K562 (cell line): ENCODE measurements at regions not wholly inside any gene's neighbourhood (a gene's known extent, or its start where the extent isn't known, plus 50 kb on each side); places are given as distances from the start of the nearest gene placed in this dataset.

ENCODE experiments used
- DMBX1 ChIP-seq: fragments of 250-450 bp; sonication (Bioruptor Pico); IDR thresholded peaks from 2 replicates; pipeline ENCODE4 v1.8.0; 2022; ENCODE audit warnings: inconsistent platforms, mild to moderate bottlenecking, moderate library complexity, borderline replicate concordance
- GATA2 ChIP-seq: sonication (generic); formaldehyde crosslinking; IDR thresholded peaks from 2 replicates; pipeline ENCODE4 v1.4.0; 2020; ENCODE audit warnings: mild to moderate bottlenecking, missing genetic modification reagents
- NBN ChIP-seq: fragments of 450-650 bp; IDR thresholded peaks from 2 replicates; pipeline ENCODE4 v1.6.1; 2016; ENCODE audit warnings: low read depth, mild to moderate bottlenecking
- NCOA1 ChIP-seq: fragments of 450-650 bp; IDR thresholded peaks from 2 replicates; pipeline ENCODE4 v1.6.1; 2016; ENCODE audit warnings: low read depth
- RBM39 ChIP-seq: fragments of 200-400 bp; formaldehyde crosslinking; optimal IDR thresholded peaks from 2 replicates; pipeline ENCODE3; 2018; ENCODE audit warnings: low read depth, low read length
- ZNF586 ChIP-seq: fragments of 450-650 bp; formaldehyde crosslinking; conservative IDR thresholded peaks from 2 replicates; pipeline ENCODE4 v1.4.0; 2020; ENCODE audit warnings: mild to moderate bottlenecking, moderate library complexity
- TF ChIP-seq, protein P1 (sequence below): fragments of 450-650 bp; IDR thresholded peaks from 2 replicates; pipeline ENCODE4 v1.6.1; 2017; ENCODE audit warnings: antibody characterized with exemption, mild to moderate bottlenecking
- TF ChIP-seq, protein P2 (sequence below): fragments of 250-450 bp; sonication (Bioruptor Pico); IDR thresholded peaks from 2 replicates; pipeline ENCODE4 v1.4.0; 2020; ENCODE audit warnings: mild to moderate bottlenecking, moderate library complexity, borderline replicate concordance
- TF ChIP-seq, protein P3 (sequence below): fragments of 450-650 bp; IDR thresholded peaks from 2 replicates; pipeline ENCODE4 v1.6.1; 2016; ENCODE audit warnings: low read depth

DNA sequence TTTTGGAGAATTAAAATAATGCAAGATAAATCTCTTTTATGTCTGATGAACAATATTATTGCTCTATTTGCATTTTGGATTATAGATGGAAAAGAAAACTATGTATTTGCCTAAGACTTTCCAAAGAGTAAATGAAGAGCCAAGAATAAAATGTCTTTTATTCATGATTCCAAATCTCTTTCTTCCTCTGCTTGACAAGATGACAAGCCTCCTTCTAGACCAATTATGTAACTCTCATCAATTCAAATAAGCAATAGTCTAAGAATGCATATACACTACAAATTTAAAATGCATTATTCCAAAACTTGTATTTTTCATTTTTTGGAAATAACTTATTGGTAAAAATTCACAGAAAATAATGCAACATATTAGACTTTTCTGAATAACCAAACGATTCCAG is 377.3 kb downstream of the GASK1B start (continued):
- TF ChIP-seq, protein P1, sequence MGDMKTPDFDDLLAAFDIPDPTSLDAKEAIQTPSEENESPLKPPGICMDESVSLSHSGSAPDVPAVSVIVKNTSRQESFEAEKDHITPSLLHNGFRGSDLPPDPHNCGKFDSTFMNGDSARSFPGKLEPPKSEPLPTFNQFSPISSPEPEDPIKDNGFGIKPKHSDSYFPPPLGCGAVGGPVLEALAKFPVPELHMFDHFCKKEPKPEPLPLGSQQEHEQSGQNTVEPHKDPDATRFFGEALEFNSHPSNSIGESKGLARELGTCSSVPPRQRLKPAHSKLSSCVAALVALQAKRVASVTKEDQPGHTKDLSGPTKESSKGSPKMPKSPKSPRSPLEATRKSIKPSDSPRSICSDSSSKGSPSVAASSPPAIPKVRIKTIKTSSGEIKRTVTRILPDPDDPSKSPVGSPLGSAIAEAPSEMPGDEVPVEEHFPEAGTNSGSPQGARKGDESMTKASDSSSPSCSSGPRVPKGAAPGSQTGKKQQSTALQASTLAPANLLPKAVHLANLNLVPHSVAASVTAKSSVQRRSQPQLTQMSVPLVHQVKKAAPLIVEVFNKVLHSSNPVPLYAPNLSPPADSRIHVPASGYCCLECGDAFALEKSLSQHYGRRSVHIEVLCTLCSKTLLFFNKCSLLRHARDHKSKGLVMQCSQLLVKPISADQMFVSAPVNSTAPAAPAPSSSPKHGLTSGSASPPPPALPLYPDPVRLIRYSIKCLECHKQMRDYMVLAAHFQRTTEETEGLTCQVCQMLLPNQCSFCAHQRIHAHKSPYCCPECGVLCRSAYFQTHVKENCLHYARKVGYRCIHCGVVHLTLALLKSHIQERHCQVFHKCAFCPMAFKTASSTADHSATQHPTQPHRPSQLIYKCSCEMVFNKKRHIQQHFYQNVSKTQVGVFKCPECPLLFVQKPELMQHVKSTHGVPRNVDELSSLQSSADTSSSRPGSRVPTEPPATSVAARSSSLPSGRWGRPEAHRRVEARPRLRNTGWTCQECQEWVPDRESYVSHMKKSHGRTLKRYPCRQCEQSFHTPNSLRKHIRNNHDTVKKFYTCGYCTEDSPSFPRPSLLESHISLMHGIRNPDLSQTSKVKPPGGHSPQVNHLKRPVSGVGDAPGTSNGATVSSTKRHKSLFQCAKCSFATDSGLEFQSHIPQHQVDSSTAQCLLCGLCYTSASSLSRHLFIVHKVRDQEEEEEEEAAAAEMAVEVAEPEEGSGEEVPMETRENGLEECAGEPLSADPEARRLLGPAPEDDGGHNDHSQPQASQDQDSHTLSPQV = no peak
- TF ChIP-seq DMBX1 (CRISPR knock-in tag) (no peak), NCOA1 (no peak), GATA2 (CRISPR knock-in tag) (no peak), RBM39 (no peak), ZNF586 (CRISPR knock-in tag) (no peak), NBN (no peak)
- TF ChIP-seq, protein P2, sequence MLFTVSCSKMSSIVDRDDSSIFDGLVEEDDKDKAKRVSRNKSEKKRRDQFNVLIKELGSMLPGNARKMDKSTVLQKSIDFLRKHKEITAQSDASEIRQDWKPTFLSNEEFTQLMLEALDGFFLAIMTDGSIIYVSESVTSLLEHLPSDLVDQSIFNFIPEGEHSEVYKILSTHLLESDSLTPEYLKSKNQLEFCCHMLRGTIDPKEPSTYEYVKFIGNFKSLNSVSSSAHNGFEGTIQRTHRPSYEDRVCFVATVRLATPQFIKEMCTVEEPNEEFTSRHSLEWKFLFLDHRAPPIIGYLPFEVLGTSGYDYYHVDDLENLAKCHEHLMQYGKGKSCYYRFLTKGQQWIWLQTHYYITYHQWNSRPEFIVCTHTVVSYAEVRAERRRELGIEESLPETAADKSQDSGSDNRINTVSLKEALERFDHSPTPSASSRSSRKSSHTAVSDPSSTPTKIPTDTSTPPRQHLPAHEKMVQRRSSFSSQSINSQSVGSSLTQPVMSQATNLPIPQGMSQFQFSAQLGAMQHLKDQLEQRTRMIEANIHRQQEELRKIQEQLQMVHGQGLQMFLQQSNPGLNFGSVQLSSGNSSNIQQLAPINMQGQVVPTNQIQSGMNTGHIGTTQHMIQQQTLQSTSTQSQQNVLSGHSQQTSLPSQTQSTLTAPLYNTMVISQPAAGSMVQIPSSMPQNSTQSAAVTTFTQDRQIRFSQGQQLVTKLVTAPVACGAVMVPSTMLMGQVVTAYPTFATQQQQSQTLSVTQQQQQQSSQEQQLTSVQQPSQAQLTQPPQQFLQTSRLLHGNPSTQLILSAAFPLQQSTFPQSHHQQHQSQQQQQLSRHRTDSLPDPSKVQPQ = no peak
- TF ChIP-seq, protein P3, sequence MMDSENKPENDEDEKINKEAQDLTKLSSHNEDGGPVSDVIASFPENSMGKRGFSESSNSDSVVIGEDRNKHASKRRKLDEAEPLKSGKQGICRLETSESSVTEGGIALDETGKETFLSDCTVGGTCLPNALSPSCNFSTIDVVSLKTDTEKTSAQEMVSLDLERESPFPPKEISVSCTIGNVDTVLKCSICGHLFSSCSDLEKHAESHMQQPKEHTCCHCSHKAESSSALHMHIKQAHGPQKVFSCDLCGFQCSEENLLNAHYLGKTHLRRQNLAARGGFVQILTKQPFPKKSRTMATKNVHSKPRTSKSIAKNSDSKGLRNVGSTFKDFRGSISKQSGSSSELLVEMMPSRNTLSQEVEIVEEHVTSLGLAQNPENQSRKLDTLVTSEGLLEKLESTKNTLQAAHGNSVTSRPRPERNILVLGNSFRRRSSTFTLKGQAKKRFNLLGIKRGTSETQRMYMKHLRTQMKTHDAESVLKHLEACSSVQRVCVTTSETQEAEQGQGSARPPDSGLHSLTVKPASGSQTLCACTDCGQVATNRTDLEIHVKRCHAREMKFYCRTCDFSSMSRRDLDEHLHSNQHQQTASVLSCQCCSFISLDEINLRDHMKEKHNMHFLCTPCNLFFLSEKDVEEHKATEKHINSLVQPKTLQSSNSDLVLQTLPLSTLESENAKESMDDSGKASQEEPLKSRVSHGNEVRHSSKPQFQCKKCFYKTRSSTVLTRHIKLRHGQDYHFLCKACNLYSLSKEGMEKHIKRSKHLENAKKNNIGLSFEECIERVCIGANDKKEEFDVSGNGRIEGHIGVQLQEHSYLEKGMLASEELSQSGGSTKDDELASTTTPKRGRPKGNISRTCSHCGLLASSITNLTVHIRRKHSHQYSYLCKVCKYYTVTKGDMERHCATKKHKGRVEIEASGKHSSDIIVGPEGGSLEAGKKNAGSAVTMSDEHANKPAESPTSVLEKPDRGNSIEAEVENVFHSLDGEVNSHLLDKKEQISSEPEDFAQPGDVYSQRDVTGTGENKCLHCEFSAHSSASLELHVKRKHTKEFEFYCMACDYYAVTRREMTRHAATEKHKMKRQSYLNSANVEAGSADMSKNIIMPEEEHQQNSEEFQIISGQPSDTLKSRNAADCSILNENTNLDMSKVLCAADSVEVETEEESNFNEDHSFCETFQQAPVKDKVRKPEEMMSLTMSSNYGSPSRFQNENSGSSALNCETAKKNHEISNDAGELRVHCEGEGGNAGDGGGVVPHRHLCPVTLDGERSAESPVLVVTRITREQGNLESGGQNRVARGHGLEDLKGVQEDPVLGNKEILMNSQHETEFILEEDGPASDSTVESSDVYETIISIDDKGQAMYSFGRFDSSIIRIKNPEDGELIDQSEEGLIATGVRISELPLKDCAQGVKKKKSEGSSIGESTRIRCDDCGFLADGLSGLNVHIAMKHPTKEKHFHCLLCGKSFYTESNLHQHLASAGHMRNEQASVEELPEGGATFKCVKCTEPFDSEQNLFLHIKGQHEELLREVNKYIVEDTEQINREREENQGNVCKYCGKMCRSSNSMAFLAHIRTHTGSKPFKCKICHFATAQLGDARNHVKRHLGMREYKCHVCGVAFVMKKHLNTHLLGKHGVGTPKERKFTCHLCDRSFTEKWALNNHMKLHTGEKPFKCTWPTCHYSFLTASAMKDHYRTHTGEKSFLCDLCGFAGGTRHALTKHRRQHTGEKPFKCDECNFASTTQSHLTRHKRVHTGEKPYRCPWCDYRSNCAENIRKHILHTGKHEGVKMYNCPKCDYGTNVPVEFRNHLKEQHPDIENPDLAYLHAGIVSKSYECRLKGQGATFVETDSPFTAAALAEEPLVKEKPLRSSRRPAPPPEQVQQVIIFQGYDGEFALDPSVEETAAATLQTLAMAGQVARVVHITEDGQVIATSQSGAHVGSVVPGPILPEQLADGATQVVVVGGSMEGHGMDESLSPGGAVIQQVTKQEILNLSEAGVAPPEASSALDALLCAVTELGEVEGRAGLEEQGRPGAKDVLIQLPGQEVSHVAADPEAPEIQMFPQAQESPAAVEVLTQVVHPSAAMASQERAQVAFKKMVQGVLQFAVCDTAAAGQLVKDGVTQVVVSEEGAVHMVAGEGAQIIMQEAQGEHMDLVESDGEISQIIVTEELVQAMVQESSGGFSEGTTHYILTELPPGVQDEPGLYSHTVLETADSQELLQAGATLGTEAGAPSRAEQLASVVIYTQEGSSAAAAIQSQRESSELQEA = no peak
